ENCODE measurements at regions not wholly inside any gene's neighbourhood (a gene's known extent, or its start where the extent isn't known, plus 50 kb on each side); places are given as distances from the start of the nearest gene placed in this dataset.

DNA sequence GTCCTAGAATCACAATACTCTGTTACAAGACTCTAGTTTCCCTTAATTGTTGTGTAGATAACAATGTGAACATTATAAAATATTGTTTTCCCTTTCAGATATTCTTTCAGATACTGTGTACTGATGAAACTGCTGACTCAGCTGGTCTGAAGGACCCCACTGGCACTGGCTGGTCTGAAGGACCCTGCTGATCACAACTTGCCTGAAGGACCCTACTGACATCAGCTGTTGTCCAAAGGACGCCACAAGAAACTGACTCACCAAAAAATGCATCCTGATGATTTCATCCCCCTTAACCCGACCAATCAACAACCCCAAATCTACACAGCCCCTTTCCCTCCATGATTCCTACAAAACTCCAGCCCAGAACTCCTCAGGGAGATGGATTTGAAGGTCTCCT lies 258.8 kb upstream of the GNPDA2 start:
- TF ChIP-seq, protein P1, sequence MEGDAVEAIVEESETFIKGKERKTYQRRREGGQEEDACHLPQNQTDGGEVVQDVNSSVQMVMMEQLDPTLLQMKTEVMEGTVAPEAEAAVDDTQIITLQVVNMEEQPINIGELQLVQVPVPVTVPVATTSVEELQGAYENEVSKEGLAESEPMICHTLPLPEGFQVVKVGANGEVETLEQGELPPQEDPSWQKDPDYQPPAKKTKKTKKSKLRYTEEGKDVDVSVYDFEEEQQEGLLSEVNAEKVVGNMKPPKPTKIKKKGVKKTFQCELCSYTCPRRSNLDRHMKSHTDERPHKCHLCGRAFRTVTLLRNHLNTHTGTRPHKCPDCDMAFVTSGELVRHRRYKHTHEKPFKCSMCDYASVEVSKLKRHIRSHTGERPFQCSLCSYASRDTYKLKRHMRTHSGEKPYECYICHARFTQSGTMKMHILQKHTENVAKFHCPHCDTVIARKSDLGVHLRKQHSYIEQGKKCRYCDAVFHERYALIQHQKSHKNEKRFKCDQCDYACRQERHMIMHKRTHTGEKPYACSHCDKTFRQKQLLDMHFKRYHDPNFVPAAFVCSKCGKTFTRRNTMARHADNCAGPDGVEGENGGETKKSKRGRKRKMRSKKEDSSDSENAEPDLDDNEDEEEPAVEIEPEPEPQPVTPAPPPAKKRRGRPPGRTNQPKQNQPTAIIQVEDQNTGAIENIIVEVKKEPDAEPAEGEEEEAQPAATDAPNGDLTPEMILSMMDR (conservative IDR thresholded peaks at IDR 0.05; ENCODE audit: low read depth, low read length), result no peak
- TF ChIP-seq EZH2phosphoT487 (IDR thresholded peaks at IDR 0.05; ENCODE audit: borderline replicate concordance, low read length) (no peak), EZH2 (IDR thresholded peaks at IDR 0.05; ENCODE audit: low read length, unreplicated experiment) (no peak)
